ENCODE measurements at regions not wholly inside any gene's neighbourhood (a gene's known extent, or its start where the extent isn't known, plus 50 kb on each side); places are given as distances from the start of the nearest gene placed in this dataset.

DNA sequence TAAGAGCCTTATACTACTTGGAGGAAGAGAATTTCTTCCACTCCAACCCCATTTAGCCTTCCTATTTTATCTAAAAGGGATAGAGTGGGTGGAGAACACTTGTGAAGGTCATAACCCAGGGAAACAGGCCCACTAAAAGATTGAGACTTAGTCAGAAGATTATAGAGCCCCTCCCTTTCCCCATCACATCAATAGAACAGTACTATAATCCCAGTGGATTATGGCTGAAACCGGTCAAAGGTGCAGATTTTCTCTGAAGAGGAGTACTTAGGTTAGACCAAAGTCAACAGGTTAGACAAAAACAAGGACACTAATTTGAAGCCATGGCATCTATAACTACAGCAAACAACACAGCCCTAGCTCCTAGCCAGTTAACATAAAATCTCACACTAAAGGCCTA is 330.9 kb upstream of the NOX3 start:
- TF ChIP-seq, protein P1, sequence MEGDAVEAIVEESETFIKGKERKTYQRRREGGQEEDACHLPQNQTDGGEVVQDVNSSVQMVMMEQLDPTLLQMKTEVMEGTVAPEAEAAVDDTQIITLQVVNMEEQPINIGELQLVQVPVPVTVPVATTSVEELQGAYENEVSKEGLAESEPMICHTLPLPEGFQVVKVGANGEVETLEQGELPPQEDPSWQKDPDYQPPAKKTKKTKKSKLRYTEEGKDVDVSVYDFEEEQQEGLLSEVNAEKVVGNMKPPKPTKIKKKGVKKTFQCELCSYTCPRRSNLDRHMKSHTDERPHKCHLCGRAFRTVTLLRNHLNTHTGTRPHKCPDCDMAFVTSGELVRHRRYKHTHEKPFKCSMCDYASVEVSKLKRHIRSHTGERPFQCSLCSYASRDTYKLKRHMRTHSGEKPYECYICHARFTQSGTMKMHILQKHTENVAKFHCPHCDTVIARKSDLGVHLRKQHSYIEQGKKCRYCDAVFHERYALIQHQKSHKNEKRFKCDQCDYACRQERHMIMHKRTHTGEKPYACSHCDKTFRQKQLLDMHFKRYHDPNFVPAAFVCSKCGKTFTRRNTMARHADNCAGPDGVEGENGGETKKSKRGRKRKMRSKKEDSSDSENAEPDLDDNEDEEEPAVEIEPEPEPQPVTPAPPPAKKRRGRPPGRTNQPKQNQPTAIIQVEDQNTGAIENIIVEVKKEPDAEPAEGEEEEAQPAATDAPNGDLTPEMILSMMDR (IDR thresholded peaks at IDR 0.05; ENCODE audit: low read length): no peak
- TF ChIP-seq EZH2 (optimal IDR thresholded peaks at IDR 0.05; ENCODE audit: low read depth, low read length) (no peak), EZH2phosphoT487 (IDR thresholded peaks at IDR 0.05; ENCODE audit: low read length) (no peak)
